Colonic mucosa (tissue), 4 donors: ENCODE measurements at regions not wholly inside any gene's neighbourhood (a gene's known extent, or its start where the extent isn't known, plus 50 kb on each side); places are given as distances from the start of the nearest gene placed in this dataset.
"Not testable (repeated sequence)": the region's sequence is repeated elsewhere in the genome, so short reads cannot be mapped to it uniquely, and the experiment has no call there.

ENCODE experiments used
- DNase-seq: peaks from one replicate; pipeline ENCODE4 v3.0.0-alpha.2; 2020
- H3K27ac ChIP-seq: fragments of 200-600 bp; one replicate; pipeline ENCODE4 v1.8.0; 2021
- H3K27me3 ChIP-seq: fragments of 200-600 bp; one replicate; pipeline ENCODE4 v1.8.0; 2021
- H3K36me3 ChIP-seq: fragments of 200-600 bp; one replicate; pipeline ENCODE4 v1.8.0; 2021
- H3K4me1 ChIP-seq: fragments of 200-600 bp; one replicate; pipeline ENCODE4 v1.8.0; 2021; ENCODE audit warnings: mild to moderate bottlenecking
- H3K4me3 ChIP-seq: fragments of 200-600 bp; one replicate; pipeline ENCODE4 v1.8.0; 2021
- H3K9ac ChIP-seq, 2 donors: one replicate each; pipeline ENCODE4 v1.7.0; 2013; ENCODE audit warnings: control low read depth in 2 of 2, low read depth in 2 of 2, low read length in 2 of 2
- H3K9me3 ChIP-seq: fragments of 200-600 bp; one replicate; pipeline ENCODE4 v1.8.0; 2021
- CTCF ChIP-seq: fragments of 200-600 bp; IDR thresholded peaks from one replicate; pipeline ENCODE4 v1.8.0; 2022; ENCODE audit warnings: antibody characterized with exemption, mild to moderate bottlenecking
- intact Hi-C: fragments of 100-400 bp; cut with DNase I; formaldehyde crosslinking; loops from one replicate; pipeline ENCODE4 v1.14.1; 2022
- donor health status: healthy.
- donor health status: DM: no; HTN: no; CAD: no.
- donor health status: DM: no; HTN: no; CAD: no.

GRCh38 chr17:36850790-36851189 lies 86.5 kb upstream of the LHX1 start:
- no peaks in the 10 kb centered on the region for H3K9me3 ChIP-seq
- no peak overlapping the region for H3K9ac ChIP-seq
- intact Hi-C loops = no loop called here
- no peak for DNase-seq
- H3K4me1 ChIP-seq = no peaks in the 10 kb centered on the region
- no peak overlapping the region for H3K27ac ChIP-seq
- no peaks in the 10 kb centered on the region for H3K27me3 ChIP-seq
- no peaks in the 10 kb centered on the region for H3K36me3 ChIP-seq
- H3K4me3 ChIP-seq = no peak overlapping the region
- TF ChIP-seq CTCF = no peak

- Histone ChIP-seq H3K4me3 (no peak overlapping the region), H3K27me3 (no peaks in the 10 kb centered on the region), H3K36me3 (no peaks in the 10 kb centered on the region), H3K4me1 (no peaks in the 10 kb centered on the region), H3K9ac (no peak overlapping the region), H3K9me3 (no peaks in the 10 kb centered on the region), H3K27ac (no peak overlapping the region)
- DNase-seq = no peak
- intact Hi-C loops = no loop called here
- TF ChIP-seq CTCF = no peak
These were observed 86.0 kb upstream of the LHX1 start for GRCh38 chr17:36851250-36851649.

GRCh38 chr17:36852478-36852877 lies 84.8 kb upstream of the LHX1 start:
- H3K4me1 ChIP-seq, H3K9me3 ChIP-seq, H3K27me3 ChIP-seq, H3K4me3 ChIP-seq, H3K36me3 ChIP-seq, DNase-seq, H3K9ac ChIP-seq, H3K27ac ChIP-seq, intact Hi-C loops: not testable (repeated sequence)

- H3K36me3 ChIP-seq = no peaks in the 10 kb centered on the region
- no peak for TF ChIP-seq CTCF
- no peak overlapping the region for H3K9ac ChIP-seq
- H3K9me3 ChIP-seq = no peaks in the 10 kb centered on the region
- H3K27me3 ChIP-seq = no peaks in the 10 kb centered on the region
- H3K27ac ChIP-seq = no peak overlapping the region
- H3K4me3 ChIP-seq = no peak overlapping the region
- H3K4me1 ChIP-seq = no peaks in the 10 kb centered on the region
- DNase-seq = no peak
- intact Hi-C loops = no loop called here
These were observed 82.3 kb upstream of the LHX1 start for GRCh38 chr17:36854982-36855381.

GRCh38 chr17:36855459-36855858 lies 81.8 kb upstream of the LHX1 start:
- no peak for TF ChIP-seq CTCF
- no peaks in the 10 kb centered on the region for H3K36me3 ChIP-seq
- no peak overlapping the region for H3K27ac ChIP-seq
- H3K9ac ChIP-seq = no peak overlapping the region
- no peaks in the 10 kb centered on the region for H3K27me3 ChIP-seq
- no peaks in the 10 kb centered on the region for H3K9me3 ChIP-seq
- DNase-seq = no peak
- no peaks in the 10 kb centered on the region for H3K4me1 ChIP-seq
- H3K4me3 ChIP-seq = no peak overlapping the region
- intact Hi-C loops = no loop called here

- no peak for DNase-seq
- H3K27ac ChIP-seq = no peak overlapping the region
- intact Hi-C loops = no loop called here
- no peaks in the 10 kb centered on the region for H3K36me3 ChIP-seq
- no peak for TF ChIP-seq CTCF
- H3K27me3 ChIP-seq = no peaks in the 10 kb centered on the region
- H3K9me3 ChIP-seq = no peaks in the 10 kb centered on the region
- no peaks in the 10 kb centered on the region for H3K4me1 ChIP-seq
- no peak overlapping the region for H3K9ac ChIP-seq
- H3K4me3 ChIP-seq = no peak overlapping the region
These were observed 81.1 kb upstream of the LHX1 start for GRCh38 chr17:36856222-36856621.
